OCI-LY1 (cell line): ENCODE measurements at regions not wholly inside any gene's neighbourhood (a gene's known extent, or its start where the extent isn't known, plus 50 kb on each side); places are given as distances from the start of the nearest gene placed in this dataset.

Source experiments
- H2AFZ ChIP-seq: fragments of 200-600 bp; sonication (generic), shearing (Covaris generic); 2 replicates; pipeline ENCODE4 v1.6.0; 2014; ENCODE audit warnings: antibody characterized with exemption, mild to moderate bottlenecking, low read length
- H3F3A ChIP-seq: fragments of 200-600 bp; sonication (generic), shearing (Covaris generic); 2 replicates; pipeline ENCODE4 v1.6.0; 2014; ENCODE audit warnings: mild to moderate bottlenecking, antibody characterized with exemption, low read length, moderate library complexity; ENCODE audit not compliant: insufficient read depth
- H3K27ac ChIP-seq: fragments of 200-600 bp; sonication (generic); 2 replicates; pipeline ENCODE4 v1.5.1; 2014; ENCODE audit warnings: low read length, mixed run types, mild to moderate bottlenecking, low read depth; ENCODE audit not compliant: poor library complexity, severe bottlenecking
- H3K27me3 ChIP-seq: fragments of 200-600 bp; sonication (generic); 2 replicates; pipeline ENCODE4 v1.6.0; 2014; ENCODE audit warnings: antibody characterized with exemption, mild to moderate bottlenecking, low read length, moderate library complexity; ENCODE audit not compliant: insufficient read depth
- H3K36me3 ChIP-seq: fragments of 200-600 bp; sonication (generic); 2 replicates; pipeline ENCODE4 v1.6.1; 2014; ENCODE audit warnings: mild to moderate bottlenecking, antibody characterized with exemption, low read length, moderate library complexity, mixed read lengths; ENCODE audit not compliant: insufficient read depth
- H3K4me1 ChIP-seq: fragments of 200-600 bp; sonication (generic); 2 replicates; pipeline ENCODE4 v1.5.1; 2014; ENCODE audit warnings: mild to moderate bottlenecking, low read length, moderate library complexity; ENCODE audit not compliant: insufficient read depth, severe bottlenecking
- H3K4me2 ChIP-seq: fragments of 200-600 bp; sonication (generic), shearing (Covaris generic); 2 replicates; pipeline ENCODE4 v1.6.1; 2014; ENCODE audit warnings: low read length
- H3K4me3 ChIP-seq: fragments of 200-600 bp; sonication (generic); 2 replicates; pipeline ENCODE4 v1.5.1; 2014; ENCODE audit warnings: low read length, low read depth, mild to moderate bottlenecking, mixed read lengths; ENCODE audit not compliant: poor library complexity, severe bottlenecking
- H3K79me2 ChIP-seq: fragments of 200-600 bp; shearing (Covaris generic); 2 replicates; pipeline ENCODE4 v1.6.1; 2016; ENCODE audit warnings: mixed run types, low read length, mixed read lengths; ENCODE audit not compliant: insufficient read depth
- H3K9ac ChIP-seq: fragments of 200-600 bp; sonication (generic), shearing (Covaris generic); 2 replicates; pipeline ENCODE4 v1.6.1; 2014; ENCODE audit warnings: mild to moderate bottlenecking, low read length, mixed read lengths
- H3K9me2 ChIP-seq: fragments of 200-600 bp; sonication (generic), shearing (Covaris generic); 2 replicates; pipeline ENCODE4 v1.6.1; 2014; ENCODE audit warnings: low read depth, mild to moderate bottlenecking, low read length, mixed read lengths
- H3K9me3 ChIP-seq: fragments of 200-600 bp; shearing (Covaris generic); 2 replicates; pipeline ENCODE4 v1.6.1; 2014; ENCODE audit warnings: low read length, mixed read lengths
- H4K20me1 ChIP-seq: fragments of 200-600 bp; sonication (generic), shearing (Covaris generic); 2 replicates; pipeline ENCODE4 v1.6.0; 2016; ENCODE audit warnings: mild to moderate bottlenecking, low read length; ENCODE audit not compliant: insufficient read depth
- EZH2 ChIP-seq: fragments of 200-600 bp; sonication (generic), shearing (Covaris generic); IDR thresholded peaks from 2 replicates; pipeline ENCODE4 v1.8.0; 2017; ENCODE audit warnings: borderline replicate concordance, mixed run types, mild to moderate bottlenecking, antibody characterized with exemption, low read length, moderate library complexity, mixed read lengths
- TF ChIP-seq, protein P1 (sequence below): fragments of 200-600 bp; sonication (generic), shearing (Covaris generic); IDR thresholded peaks from 2 replicates; pipeline ENCODE4 v1.5.1; 2017; ENCODE audit warnings: mild to moderate bottlenecking, antibody characterized with exemption, low read length, moderate library complexity, mixed read lengths

DNA sequence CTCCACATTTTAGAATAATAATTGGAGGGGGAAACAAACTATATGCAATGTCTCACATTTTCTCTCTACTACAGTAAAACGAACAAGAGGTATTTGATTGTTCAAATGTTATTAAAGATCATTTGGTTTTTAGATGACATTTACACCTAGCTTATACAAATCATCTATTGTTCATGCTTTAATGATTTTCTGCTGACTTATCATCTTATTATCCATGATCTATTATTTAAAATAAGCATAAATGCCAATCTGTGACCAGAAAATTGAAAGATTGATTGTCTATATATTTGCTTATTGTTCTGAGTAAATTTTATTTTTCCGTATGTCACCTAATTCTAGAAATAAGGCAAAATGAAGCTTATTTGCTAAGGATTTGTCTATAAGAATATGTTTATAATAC lies 537.2 kb downstream of the KCNJ3 start:
- Histone ChIP-seq H3K36me3 (peaks cover 17% of the 10 kb centered on the region), H4K20me1 (no peaks in the 10 kb centered on the region), H3K9me2 (no peaks in the 10 kb centered on the region), H3K4me1 (no peaks in the 10 kb centered on the region), H3K4me3 (no peak overlapping the region), H3K27ac (no peak overlapping the region), H3K4me2 (no peak overlapping the region), H3K9me3 (peaks cover 8% of the 10 kb centered on the region), H3K27me3 (no peaks in the 10 kb centered on the region), H2AFZ (no peak overlapping the region), H3K9ac (no peak overlapping the region), H3K79me2 (no peaks in the 10 kb centered on the region; the same call in 1 of the 2 replicates), H3F3A (no peaks in the 10 kb centered on the region)
- TF ChIP-seq EZH2, result no peak
- TF ChIP-seq, protein P1, sequence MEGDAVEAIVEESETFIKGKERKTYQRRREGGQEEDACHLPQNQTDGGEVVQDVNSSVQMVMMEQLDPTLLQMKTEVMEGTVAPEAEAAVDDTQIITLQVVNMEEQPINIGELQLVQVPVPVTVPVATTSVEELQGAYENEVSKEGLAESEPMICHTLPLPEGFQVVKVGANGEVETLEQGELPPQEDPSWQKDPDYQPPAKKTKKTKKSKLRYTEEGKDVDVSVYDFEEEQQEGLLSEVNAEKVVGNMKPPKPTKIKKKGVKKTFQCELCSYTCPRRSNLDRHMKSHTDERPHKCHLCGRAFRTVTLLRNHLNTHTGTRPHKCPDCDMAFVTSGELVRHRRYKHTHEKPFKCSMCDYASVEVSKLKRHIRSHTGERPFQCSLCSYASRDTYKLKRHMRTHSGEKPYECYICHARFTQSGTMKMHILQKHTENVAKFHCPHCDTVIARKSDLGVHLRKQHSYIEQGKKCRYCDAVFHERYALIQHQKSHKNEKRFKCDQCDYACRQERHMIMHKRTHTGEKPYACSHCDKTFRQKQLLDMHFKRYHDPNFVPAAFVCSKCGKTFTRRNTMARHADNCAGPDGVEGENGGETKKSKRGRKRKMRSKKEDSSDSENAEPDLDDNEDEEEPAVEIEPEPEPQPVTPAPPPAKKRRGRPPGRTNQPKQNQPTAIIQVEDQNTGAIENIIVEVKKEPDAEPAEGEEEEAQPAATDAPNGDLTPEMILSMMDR, result no peak

DNA sequence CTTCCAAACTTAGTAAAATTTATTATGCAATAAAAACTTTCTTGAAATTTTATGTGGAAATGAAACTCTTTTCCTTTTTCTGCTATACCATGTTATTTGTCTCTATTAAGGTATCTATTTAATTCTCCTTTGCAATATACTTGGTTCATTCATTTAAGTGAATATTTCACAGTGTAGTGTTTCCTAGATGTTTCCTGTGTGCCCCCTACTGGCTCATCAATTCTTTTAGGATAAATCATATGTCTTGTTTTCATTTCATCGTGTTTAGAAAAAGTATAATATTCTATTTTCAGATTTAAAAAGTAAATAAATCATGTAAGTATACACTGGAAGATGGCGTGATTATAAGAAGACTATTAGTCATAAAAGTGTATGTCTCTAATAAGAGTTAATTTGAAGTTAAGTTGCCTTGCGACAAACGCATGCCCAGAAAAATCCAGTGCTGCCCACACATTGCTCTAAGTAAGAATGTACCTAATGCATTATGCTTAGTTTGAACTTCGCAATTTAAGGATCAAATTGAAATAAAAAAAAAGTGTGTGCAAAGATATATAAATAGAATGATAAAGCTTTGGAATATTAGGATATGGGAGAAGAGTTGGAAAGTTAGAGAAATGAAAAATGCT lies 525.4 kb downstream of the KCNJ3 start:
- no peak overlapping the region for H3K27ac ChIP-seq
- 0 out of 2 replicates have a peak, but pooled peaks cover 2% of the 10 kb centered on the region for H3K9me3 ChIP-seq
- H4K20me1 ChIP-seq, result no peaks in the 10 kb centered on the region
- TF ChIP-seq EZH2, result no peak
- TF ChIP-seq, protein P1, result peak; percentile 67
- 0 out of 2 replicates have a peak, but pooled peaks cover 5% of the 10 kb centered on the region for H3F3A ChIP-seq
- H3K9me2 ChIP-seq, result no peaks in the 10 kb centered on the region
- no peak overlapping the region for H3K4me2 ChIP-seq
- no peaks in the 10 kb centered on the region for H3K79me2 ChIP-seq
- no peaks in the 10 kb centered on the region for H3K27me3 ChIP-seq
- H3K36me3 ChIP-seq, result no peaks in the 10 kb centered on the region
- peaks cover 26% of the 10 kb centered on the region for H3K4me1 ChIP-seq
- H3K9ac ChIP-seq, result no peak overlapping the region
- no peak overlapping the region for H2AFZ ChIP-seq
- no peak overlapping the region for H3K4me3 ChIP-seq

- no peak overlapping the region for H3K4me2 ChIP-seq
- H3K27ac ChIP-seq, result no peak overlapping the region
- H3K9me3 ChIP-seq, result 0 out of 2 replicates have a peak, but pooled peaks cover 2% of the 10 kb centered on the region
- H3K9me2 ChIP-seq, result no peaks in the 10 kb centered on the region
- H4K20me1 ChIP-seq, result no peaks in the 10 kb centered on the region
- H3F3A ChIP-seq, result no peaks in the 10 kb centered on the region
- H3K4me3 ChIP-seq, result no peak overlapping the region
- H3K36me3 ChIP-seq, result no peaks in the 10 kb centered on the region
- H2AFZ ChIP-seq, result peak overlapping the region; percentile 60
- TF ChIP-seq EZH2, result no peak
- TF ChIP-seq, protein P1, result no peak
- no peaks in the 10 kb centered on the region for H3K27me3 ChIP-seq
- H3K9ac ChIP-seq, result no peak overlapping the region
- H3K79me2 ChIP-seq, result no peaks in the 10 kb centered on the region
- peaks cover 48% of the 10 kb centered on the region for H3K4me1 ChIP-seq
Observed at GRCh38 chr2:155218945-155219344, 520.5 kb downstream of the KCNJ3 start.
